ENCODE measurements at regions not wholly inside any gene's neighbourhood (a gene's known extent, or its start where the extent isn't known, plus 50 kb on each side); places are given as distances from the start of the nearest gene placed in this dataset.

GRCh38 chr3:146817704-146818103 lies 212.6 kb upstream of the PLSCR5 start:
- Histone ChIP-seq H3K4me3 (replicated peaks in 1 of 2; ENCODE audit: low read depth in 1 of 2, low read length in 2 of 2) (no peak overlapping the region), H3K4me2 (ENCODE audit: low read length) (no peak overlapping the region), H4K20me1 (ENCODE audit: insufficient read depth) (no peaks in the 10 kb centered on the region), H3K9me2 (ENCODE audit: insufficient read depth) (no peaks in the 10 kb centered on the region; the same call in 1 of the 2 replicates), H3K27ac (ENCODE audit: low read depth, low read length) (no peak overlapping the region), H3K79me2 (ENCODE audit: insufficient read depth, low read length) (no peaks in the 10 kb centered on the region), H3K36me3 (ENCODE audit: control insufficient read depth in 1 of 2, insufficient read depth in 2 of 2, low read length in 2 of 2) (no peaks in the 10 kb centered on the region), H3K27me3 (ENCODE audit: insufficient read depth, low read length) (no peaks in the 10 kb centered on the region), H3K9me3 (ENCODE audit: control insufficient read depth in 1 of 2, insufficient read depth in 1 of 2, low read depth in 1 of 2, low read length in 2 of 2) (no peaks in the 10 kb centered on the region), H3K4me1 (ENCODE audit: control insufficient read depth in 1 of 2, insufficient read depth in 2 of 2, low read length in 2 of 2) (no peaks in the 10 kb centered on the region), H3K9ac (ENCODE audit: low read length) (no peak overlapping the region), H2AFZ (ENCODE audit: low read depth, low read length, poor library complexity, severe bottlenecking) (peak overlapping the region; percentile 44)
- peak; percentile 76 for ATAC-seq
- intact Hi-C loops (cut with micrococcal nuclease), result loop anchor here (2.0 to 10.0 kb wide), 3 partner anchors 373 to 1547 kb away; no protein-coding TSS in a partner anchor
- peak; percentile 26 for DNase-seq (ENCODE audit: low read depth, low spot score)
- BruUV-seq (replicated peaks), result no TSS peak
- POLR2A ChIA-PET, result no interaction called here
- CTCF ChIA-PET, result interaction anchor here (0.7 to 2.3 kb wide), 13 partner anchors 10 to 1549 kb away, joined by 3 to 15 read pairs (median 5); no protein-coding TSS in a partner anchor
- TF ChIP-seq CTCF (IDR thresholded peaks at IDR 0.05 in 2 of 3, conservative IDR thresholded peaks at IDR 0.05 in 1 of 3; ENCODE audit: borderline replicate concordance in 1 of 3, insufficient read depth in 1 of 3, low read depth in 2 of 3, low read length in 2 of 3) (peak; percentile 1 to 65 (median 53); a peak in 3 of 6 replicates), MAX (IDR thresholded peaks at IDR 0.05) (no peak), RAD21 (IDR thresholded peaks at IDR 0.05; ENCODE audit: low read depth) (peak; percentile 71), ELF1 (IDR thresholded peaks at IDR 0.05; ENCODE audit: borderline replicate concordance, low read depth) (no peak)
- RAD21 ChIA-PET (ENCODE audit: low non-redundant PET in 1 of 2, low total read pairs in 2 of 2, uncharacterized antibody in 2 of 2, unreplicated experiment in 2 of 2), result interaction anchor here (1.0 to 1.3 kb wide), 2 partner anchors 303 to 374 kb away, joined by 3 to 4 read pairs; no protein-coding TSS in a partner anchor

- ChIA-PET POLR2A (no interaction called here), CTCF (no interaction called here), RAD21 (ENCODE audit: low non-redundant PET in 1 of 2, low total read pairs in 2 of 2, uncharacterized antibody in 2 of 2, unreplicated experiment in 2 of 2) (no interaction called here)
- ATAC-seq (no peak), DNase-seq (ENCODE audit: low read depth, low spot score) (no peak)
- no peak overlapping the region for H3K9ac ChIP-seq (ENCODE audit: low read length)
- H3K9me3 ChIP-seq (ENCODE audit: control insufficient read depth in 1 of 2, insufficient read depth in 1 of 2, low read depth in 1 of 2, low read length in 2 of 2), result no peaks in the 10 kb centered on the region
- H2AFZ ChIP-seq (ENCODE audit: low read depth, low read length, poor library complexity, severe bottlenecking), result peak overlapping the region; percentile 44
- H3K4me1 ChIP-seq (ENCODE audit: control insufficient read depth in 1 of 2, insufficient read depth in 2 of 2, low read length in 2 of 2), result no peaks in the 10 kb centered on the region
- no peaks in the 10 kb centered on the region; the same call in 1 of the 2 replicates for H3K9me2 ChIP-seq (ENCODE audit: insufficient read depth)
- TF ChIP-seq ZNF274 (IDR thresholded peaks at IDR 0.05; ENCODE audit: low read depth, low read length) (no peak), EZH2phosphoT487 (IDR thresholded peaks at IDR 0.05; ENCODE audit: borderline replicate concordance) (no peak), ELF1 (IDR thresholded peaks at IDR 0.05; ENCODE audit: borderline replicate concordance, low read depth) (no peak), CBX3 (IDR thresholded peaks at IDR 0.05; ENCODE audit: low read depth) (no peak), EZH2 (IDR thresholded peaks at IDR 0.05) (no peak)
- no peak overlapping the region for H3K4me3 ChIP-seq (replicated peaks in 1 of 2; ENCODE audit: low read depth in 1 of 2, low read length in 2 of 2)
- H3K27ac ChIP-seq (ENCODE audit: low read depth, low read length), result no peak overlapping the region
- no peaks in the 10 kb centered on the region for H3K79me2 ChIP-seq (ENCODE audit: insufficient read depth, low read length)
- no TSS peak for BruUV-seq (replicated peaks)
- no peak overlapping the region for H3K4me2 ChIP-seq (ENCODE audit: low read length)
- H4K20me1 ChIP-seq (ENCODE audit: insufficient read depth), result no peaks in the 10 kb centered on the region
- no peaks in the 10 kb centered on the region for H3K36me3 ChIP-seq (ENCODE audit: control insufficient read depth in 1 of 2, insufficient read depth in 2 of 2, low read length in 2 of 2)
- intact Hi-C loops (cut with micrococcal nuclease), result loop anchor here (10.0 kb wide), 1 partner anchor 1550 kb away; no protein-coding TSS in a partner anchor
- H3K27me3 ChIP-seq (ENCODE audit: insufficient read depth, low read length), result no peaks in the 10 kb centered on the region
Measured at GRCh38 chr3:146814601-146815315, 209.6 kb upstream of the PLSCR5 start.
